ENCODE measurements at regions not wholly inside any gene's neighbourhood (a gene's known extent, or its start where the extent isn't known, plus 50 kb on each side); places are given as distances from the start of the nearest gene placed in this dataset.

DNA sequence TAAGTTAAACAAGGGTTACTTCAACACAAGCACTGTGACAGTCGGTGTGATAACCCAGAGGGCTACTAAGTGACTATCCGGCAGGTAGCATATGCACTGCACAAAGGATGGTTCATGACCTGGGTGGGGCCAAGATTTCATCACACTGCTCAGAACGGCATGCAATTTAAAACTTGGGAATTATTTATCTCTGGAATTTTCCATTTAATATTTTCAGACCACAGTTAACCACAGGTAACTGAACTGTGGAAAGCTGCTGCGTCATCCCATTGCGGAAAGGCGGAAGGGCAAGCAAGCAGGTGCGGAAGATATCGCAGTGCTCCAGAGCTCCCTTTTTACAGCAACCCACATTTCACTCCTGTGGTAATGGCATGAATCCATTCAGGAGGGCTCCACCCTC, 540.8 kb downstream of the INSC start:
- Histone ChIP-seq H3K4me3 (no peak overlapping the region), H3K4me1 (ENCODE audit: insufficient read depth) (peaks cover 13% of the 10 kb centered on the region; the same call in 1 of the 2 replicates), H3K9me2 (ENCODE audit: insufficient read depth) (no peaks in the 10 kb centered on the region), H4K20me1 (replicated peaks; ENCODE audit: insufficient read depth) (no peaks in the 10 kb centered on the region), H2AFZ (no peak overlapping the region), H3K27ac (ENCODE audit: low read depth) (no peak overlapping the region), H3K36me3 (ENCODE audit: insufficient read depth) (no peaks in the 10 kb centered on the region), H3K4me2 (no peak overlapping the region), H3F3A (replicated peaks; ENCODE audit: low read depth) (peaks cover 4% of the 10 kb centered on the region; the same call in 1 of the 2 replicates), H3K79me2 (replicated peaks; ENCODE audit: insufficient read depth) (no peaks in the 10 kb centered on the region), H3K27me3 (ENCODE audit: insufficient read depth) (0 out of 2 replicates have a peak, but pooled peaks cover 4% of the 10 kb centered on the region)
- Mint-ChIP-seq H3K27me3 (ENCODE audit: insufficient read depth, low read depth, poor library complexity) (peaks cover 8% of the 10 kb centered on the region), H3K36me3 (ENCODE audit: low read depth) (no peaks in the 10 kb centered on the region), H3K9me3 (no peaks in the 10 kb centered on the region; the same call in 2 of the 3 replicates), H3K4me1 (peaks cover 19% of the 10 kb centered on the region), H3K27ac (no peak overlapping the region), H3K4me3 (no peak overlapping the region)
- TF ChIP-seq, protein P1, sequence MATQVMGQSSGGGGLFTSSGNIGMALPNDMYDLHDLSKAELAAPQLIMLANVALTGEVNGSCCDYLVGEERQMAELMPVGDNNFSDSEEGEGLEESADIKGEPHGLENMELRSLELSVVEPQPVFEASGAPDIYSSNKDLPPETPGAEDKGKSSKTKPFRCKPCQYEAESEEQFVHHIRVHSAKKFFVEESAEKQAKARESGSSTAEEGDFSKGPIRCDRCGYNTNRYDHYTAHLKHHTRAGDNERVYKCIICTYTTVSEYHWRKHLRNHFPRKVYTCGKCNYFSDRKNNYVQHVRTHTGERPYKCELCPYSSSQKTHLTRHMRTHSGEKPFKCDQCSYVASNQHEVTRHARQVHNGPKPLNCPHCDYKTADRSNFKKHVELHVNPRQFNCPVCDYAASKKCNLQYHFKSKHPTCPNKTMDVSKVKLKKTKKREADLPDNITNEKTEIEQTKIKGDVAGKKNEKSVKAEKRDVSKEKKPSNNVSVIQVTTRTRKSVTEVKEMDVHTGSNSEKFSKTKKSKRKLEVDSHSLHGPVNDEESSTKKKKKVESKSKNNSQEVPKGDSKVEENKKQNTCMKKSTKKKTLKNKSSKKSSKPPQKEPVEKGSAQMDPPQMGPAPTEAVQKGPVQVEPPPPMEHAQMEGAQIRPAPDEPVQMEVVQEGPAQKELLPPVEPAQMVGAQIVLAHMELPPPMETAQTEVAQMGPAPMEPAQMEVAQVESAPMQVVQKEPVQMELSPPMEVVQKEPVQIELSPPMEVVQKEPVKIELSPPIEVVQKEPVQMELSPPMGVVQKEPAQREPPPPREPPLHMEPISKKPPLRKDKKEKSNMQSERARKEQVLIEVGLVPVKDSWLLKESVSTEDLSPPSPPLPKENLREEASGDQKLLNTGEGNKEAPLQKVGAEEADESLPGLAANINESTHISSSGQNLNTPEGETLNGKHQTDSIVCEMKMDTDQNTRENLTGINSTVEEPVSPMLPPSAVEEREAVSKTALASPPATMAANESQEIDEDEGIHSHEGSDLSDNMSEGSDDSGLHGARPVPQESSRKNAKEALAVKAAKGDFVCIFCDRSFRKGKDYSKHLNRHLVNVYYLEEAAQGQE (IDR thresholded peaks at IDR 0.05; ENCODE audit: unreplicated experiment) = no peak
- TF ChIP-seq ZNF114 (CRISPR knock-in tag; IDR thresholded peaks at IDR 0.05) (no peak), STAT1 (IDR thresholded peaks at IDR 0.05; ENCODE audit: unreplicated experiment) (no peak), JUNB (IDR thresholded peaks at IDR 0.05; ENCODE audit: unreplicated experiment) (no peak), POLR2AphosphoS5 (IDR thresholded peaks at IDR 0.05; ENCODE audit: low read depth) (no peak), ZNF331 (CRISPR knock-in tag; IDR thresholded peaks at IDR 0.05; ENCODE audit: low read depth) (no peak), CREB1 (CRISPR knock-in tag; IDR thresholded peaks at IDR 0.05; ENCODE audit: low read depth) (no peak), NANOG (IDR thresholded peaks at IDR 0.05; ENCODE audit: borderline replicate concordance) (no peak), EZH2phosphoT487 (IDR thresholded peaks at IDR 0.05; ENCODE audit: unreplicated experiment) (no peak), EZH2 (IDR thresholded peaks at IDR 0.05; ENCODE audit: low read depth, unreplicated experiment) (no peak)
- TF ChIP-seq, protein P2, sequence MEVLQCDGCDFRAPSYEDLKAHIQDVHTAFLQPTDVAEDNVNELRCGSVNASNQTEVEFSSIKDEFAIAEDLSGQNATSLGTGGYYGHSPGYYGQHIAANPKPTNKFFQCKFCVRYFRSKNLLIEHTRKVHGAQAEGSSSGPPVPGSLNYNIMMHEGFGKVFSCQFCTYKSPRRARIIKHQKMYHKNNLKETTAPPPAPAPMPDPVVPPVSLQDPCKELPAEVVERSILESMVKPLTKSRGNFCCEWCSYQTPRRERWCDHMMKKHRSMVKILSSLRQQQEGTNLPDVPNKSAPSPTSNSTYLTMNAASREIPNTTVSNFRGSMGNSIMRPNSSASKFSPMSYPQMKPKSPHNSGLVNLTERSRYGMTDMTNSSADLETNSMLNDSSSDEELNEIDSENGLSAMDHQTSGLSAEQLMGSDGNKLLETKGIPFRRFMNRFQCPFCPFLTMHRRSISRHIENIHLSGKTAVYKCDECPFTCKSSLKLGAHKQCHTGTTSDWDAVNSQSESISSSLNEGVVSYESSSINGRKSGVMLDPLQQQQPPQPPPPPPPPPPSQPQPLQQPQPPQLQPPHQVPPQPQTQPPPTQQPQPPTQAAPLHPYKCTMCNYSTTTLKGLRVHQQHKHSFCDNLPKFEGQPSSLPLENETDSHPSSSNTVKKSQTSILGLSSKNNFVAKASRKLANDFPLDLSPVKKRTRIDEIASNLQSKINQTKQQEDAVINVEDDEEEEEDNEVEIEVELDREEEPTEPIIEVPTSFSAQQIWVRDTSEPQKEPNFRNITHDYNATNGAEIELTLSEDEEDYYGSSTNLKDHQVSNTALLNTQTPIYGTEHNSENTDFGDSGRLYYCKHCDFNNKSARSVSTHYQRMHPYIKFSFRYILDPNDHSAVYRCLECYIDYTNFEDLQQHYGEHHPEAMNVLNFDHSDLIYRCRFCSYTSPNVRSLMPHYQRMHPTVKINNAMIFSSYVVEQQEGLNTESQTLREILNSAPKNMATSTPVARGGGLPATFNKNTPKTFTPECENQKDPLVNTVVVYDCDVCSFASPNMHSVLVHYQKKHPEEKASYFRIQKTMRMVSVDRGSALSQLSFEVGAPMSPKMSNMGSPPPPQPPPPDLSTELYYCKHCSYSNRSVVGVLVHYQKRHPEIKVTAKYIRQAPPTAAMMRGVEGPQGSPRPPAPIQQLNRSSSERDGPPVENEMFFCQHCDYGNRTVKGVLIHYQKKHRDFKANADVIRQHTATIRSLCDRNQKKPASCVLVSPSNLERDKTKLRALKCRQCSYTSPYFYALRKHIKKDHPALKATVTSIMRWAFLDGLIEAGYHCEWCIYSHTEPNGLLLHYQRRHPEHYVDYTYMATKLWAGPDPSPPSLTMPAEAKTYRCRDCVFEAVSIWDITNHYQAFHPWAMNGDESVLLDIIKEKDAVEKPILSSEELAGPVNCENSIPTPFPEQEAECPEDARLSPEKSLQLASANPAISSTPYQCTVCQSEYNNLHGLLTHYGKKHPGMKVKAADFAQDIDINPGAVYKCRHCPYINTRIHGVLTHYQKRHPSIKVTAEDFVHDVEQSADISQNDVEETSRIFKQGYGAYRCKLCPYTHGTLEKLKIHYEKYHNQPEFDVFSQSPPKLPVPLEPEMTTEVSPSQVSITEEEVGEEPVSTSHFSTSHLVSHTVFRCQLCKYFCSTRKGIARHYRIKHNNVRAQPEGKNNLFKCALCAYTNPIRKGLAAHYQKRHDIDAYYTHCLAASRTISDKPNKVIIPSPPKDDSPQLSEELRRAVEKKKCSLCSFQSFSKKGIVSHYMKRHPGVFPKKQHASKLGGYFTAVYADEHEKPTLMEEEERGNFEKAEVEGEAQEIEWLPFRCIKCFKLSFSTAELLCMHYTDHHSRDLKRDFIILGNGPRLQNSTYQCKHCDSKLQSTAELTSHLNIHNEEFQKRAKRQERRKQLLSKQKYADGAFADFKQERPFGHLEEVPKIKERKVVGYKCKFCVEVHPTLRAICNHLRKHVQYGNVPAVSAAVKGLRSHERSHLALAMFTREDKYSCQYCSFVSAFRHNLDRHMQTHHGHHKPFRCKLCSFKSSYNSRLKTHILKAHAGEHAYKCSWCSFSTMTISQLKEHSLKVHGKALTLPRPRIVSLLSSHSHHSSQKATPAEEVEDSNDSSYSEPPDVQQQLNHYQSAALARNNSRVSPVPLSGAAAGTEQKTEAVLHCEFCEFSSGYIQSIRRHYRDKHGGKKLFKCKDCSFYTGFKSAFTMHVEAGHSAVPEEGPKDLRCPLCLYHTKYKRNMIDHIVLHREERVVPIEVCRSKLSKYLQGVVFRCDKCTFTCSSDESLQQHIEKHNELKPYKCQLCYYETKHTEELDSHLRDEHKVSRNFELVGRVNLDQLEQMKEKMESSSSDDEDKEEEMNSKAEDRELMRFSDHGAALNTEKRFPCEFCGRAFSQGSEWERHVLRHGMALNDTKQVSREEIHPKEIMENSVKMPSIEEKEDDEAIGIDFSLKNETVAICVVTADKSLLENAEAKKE (CRISPR knock-in tag; IDR thresholded peaks at IDR 0.05) = no peak
- TF ChIP-seq, protein P3, sequence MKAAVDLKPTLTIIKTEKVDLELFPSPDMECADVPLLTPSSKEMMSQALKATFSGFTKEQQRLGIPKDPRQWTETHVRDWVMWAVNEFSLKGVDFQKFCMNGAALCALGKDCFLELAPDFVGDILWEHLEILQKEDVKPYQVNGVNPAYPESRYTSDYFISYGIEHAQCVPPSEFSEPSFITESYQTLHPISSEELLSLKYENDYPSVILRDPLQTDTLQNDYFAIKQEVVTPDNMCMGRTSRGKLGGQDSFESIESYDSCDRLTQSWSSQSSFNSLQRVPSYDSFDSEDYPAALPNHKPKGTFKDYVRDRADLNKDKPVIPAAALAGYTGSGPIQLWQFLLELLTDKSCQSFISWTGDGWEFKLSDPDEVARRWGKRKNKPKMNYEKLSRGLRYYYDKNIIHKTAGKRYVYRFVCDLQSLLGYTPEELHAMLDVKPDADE (IDR thresholded peaks at IDR 0.05) = no peak
- TF ChIP-seq, protein P4, sequence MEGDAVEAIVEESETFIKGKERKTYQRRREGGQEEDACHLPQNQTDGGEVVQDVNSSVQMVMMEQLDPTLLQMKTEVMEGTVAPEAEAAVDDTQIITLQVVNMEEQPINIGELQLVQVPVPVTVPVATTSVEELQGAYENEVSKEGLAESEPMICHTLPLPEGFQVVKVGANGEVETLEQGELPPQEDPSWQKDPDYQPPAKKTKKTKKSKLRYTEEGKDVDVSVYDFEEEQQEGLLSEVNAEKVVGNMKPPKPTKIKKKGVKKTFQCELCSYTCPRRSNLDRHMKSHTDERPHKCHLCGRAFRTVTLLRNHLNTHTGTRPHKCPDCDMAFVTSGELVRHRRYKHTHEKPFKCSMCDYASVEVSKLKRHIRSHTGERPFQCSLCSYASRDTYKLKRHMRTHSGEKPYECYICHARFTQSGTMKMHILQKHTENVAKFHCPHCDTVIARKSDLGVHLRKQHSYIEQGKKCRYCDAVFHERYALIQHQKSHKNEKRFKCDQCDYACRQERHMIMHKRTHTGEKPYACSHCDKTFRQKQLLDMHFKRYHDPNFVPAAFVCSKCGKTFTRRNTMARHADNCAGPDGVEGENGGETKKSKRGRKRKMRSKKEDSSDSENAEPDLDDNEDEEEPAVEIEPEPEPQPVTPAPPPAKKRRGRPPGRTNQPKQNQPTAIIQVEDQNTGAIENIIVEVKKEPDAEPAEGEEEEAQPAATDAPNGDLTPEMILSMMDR (conservative IDR thresholded peaks at IDR 0.05; ENCODE audit: low read depth in 2 of 2) = no peak
- DNase-seq (ENCODE audit: low spot score) = no peak
- ATAC-seq = no peak
